Suprapubic skin (tissue), 4 donors: ENCODE measurements at regions not wholly inside any gene's neighbourhood (a gene's known extent, or its start where the extent isn't known, plus 50 kb on each side); places are given as distances from the start of the nearest gene placed in this dataset.

ENCODE experiments used
- DNase-seq, 2 donors: peaks; one replicate each; pipeline ENCODE4 v3.0.0-alpha.2; 2019; ENCODE audit warnings: low spot score in 2 of 2
- H3K27ac ChIP-seq: fragments of 200-600 bp; sonication (generic); one replicate; pipeline ENCODE4 v1.5.1; 2019
- H3K27me3 ChIP-seq: fragments of 200-600 bp; sonication (generic); one replicate; pipeline ENCODE4 v1.5.1; 2019
- H3K36me3 ChIP-seq: fragments of 200-600 bp; sonication (generic); one replicate; pipeline ENCODE4 v1.5.1; 2019
- H3K4me1 ChIP-seq: fragments of 200-600 bp; sonication (generic); one replicate; pipeline ENCODE4 v1.5.1; 2019
- H3K4me3 ChIP-seq: fragments of 200-600 bp; sonication (generic); one replicate; pipeline ENCODE4 v1.5.1; 2019; ENCODE audit warnings: mild to moderate bottlenecking
- H3K9me3 ChIP-seq: fragments of 200-600 bp; sonication (generic); one replicate; pipeline ENCODE4 v1.5.1; 2019
- EP300 ChIP-seq: sonication (generic); formaldehyde crosslinking; IDR thresholded peaks from one replicate; pipeline ENCODE4 v1.6.1; 2017; ENCODE audit warnings: antibody characterized with exemption
- POLR2A ChIP-seq, 2 donors: fragments of 450-650 bp; IDR thresholded peaks; one replicate each; pipeline ENCODE4 v1.6.1; 2017; ENCODE audit warnings: antibody characterized with exemption in 2 of 2, mild to moderate bottlenecking in 2 of 2, moderate library complexity in 2 of 2
- POLR2AphosphoS5 ChIP-seq, 3 donors: sonication (generic); formaldehyde crosslinking; IDR thresholded peaks; one replicate each; pipeline ENCODE4 v1.6.1; 2017; ENCODE audit warnings: antibody characterized with exemption in 3 of 3
- WGBS: methylation state at CpG from one replicate; pipeline ENCODE4 v1.1.5; 2018; 5-methylcytosine and 5-hydroxymethylcytosine counted together
- TF ChIP-seq, protein P1 (sequence below), 2 donors: fragments of 200-600 bp in 1 of 2; fragments of 450-650 bp in 1 of 2; sonication (generic) in 1 of 2; IDR thresholded peaks; one replicate each; pipeline ENCODE4 v1.5.1; 2016 to 2019; ENCODE audit warnings: antibody characterized with exemption in 2 of 2, mild to moderate bottlenecking in 1 of 2, moderate library complexity in 1 of 2

DNA sequence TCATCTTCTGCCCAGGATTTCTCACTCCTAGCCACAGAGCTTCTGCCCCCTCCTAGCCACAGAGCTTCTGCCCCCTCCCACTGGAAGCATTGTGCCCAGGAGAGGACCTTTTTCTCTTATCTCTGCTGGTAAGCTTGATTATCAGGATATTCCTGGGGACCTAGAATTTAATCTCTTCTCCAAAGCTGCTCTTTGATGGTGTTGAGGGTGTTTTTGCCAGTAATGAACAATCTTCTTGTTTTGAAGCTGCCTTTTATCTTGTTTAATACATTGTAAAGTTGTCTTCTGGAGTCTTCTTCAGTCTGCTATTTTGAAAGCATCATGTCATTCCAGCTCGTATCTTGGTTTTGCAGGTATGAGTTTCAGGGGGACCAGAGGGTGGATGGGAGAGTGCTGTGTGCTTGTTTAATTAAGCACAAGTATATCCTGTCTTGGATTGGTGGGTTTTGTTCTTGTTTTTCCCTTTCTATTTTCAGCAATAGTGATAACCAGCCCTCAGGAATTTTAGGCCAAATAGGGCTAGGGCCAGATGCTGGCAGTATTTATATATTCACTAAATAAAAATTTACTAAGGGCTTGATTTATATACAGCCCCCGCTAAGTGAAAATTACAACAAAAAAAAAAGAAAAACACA lies 214.0 kb upstream of the DMRT1 start:
- Histone ChIP-seq H3K27ac (no peak overlapping the region), H3K4me3 (no peak overlapping the region), H3K4me1 (peaks cover 11% of the 10 kb centered on the region), H3K36me3 (no peaks in the 10 kb centered on the region), H3K27me3 (no peaks in the 10 kb centered on the region), H3K9me3 (no peaks in the 10 kb centered on the region)
- WGBS, result 88% methylated on average over 2 of the region's 2 CpGs
- TF ChIP-seq POLR2A (IDR thresholded peaks at IDR 0.05), result no peak
- DNase-seq, result no peak

DNA sequence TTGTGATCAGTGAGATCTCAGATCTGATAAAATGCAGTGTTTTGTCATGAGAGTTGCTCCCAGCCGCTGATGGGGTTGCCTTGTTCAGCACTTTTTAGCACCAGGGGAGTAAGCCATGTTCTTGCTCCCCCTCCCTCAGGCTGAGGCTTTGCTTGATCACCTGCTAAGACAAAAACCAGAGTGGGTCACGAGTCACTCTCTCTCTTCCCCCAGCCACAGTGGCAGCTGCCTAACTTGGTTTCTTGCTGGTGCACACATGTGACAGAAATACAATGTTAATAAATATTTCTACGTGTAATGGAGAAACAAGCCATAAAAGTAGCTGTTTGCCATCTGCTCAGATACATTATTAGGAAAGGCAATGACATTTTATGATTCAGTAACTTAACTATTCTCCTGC lies 212.4 kb upstream of the DMRT1 start:
- H3K36me3 ChIP-seq, result no peaks in the 10 kb centered on the region
- H3K4me3 ChIP-seq, result no peak overlapping the region
- H3K27me3 ChIP-seq, result no peaks in the 10 kb centered on the region
- peaks cover 11% of the 10 kb centered on the region for H3K4me1 ChIP-seq
- WGBS, result 36% methylated on average over 3 of the region's 3 CpGs
- H3K27ac ChIP-seq, result no peak overlapping the region
- TF ChIP-seq, protein P1, sequence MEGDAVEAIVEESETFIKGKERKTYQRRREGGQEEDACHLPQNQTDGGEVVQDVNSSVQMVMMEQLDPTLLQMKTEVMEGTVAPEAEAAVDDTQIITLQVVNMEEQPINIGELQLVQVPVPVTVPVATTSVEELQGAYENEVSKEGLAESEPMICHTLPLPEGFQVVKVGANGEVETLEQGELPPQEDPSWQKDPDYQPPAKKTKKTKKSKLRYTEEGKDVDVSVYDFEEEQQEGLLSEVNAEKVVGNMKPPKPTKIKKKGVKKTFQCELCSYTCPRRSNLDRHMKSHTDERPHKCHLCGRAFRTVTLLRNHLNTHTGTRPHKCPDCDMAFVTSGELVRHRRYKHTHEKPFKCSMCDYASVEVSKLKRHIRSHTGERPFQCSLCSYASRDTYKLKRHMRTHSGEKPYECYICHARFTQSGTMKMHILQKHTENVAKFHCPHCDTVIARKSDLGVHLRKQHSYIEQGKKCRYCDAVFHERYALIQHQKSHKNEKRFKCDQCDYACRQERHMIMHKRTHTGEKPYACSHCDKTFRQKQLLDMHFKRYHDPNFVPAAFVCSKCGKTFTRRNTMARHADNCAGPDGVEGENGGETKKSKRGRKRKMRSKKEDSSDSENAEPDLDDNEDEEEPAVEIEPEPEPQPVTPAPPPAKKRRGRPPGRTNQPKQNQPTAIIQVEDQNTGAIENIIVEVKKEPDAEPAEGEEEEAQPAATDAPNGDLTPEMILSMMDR (IDR thresholded peaks at IDR 0.05), result no peak
- TF ChIP-seq EP300 (no peak), POLR2AphosphoS5 (IDR thresholded peaks at IDR 0.05) (no peak), POLR2A (IDR thresholded peaks at IDR 0.05) (no peak)
- no peak for DNase-seq
- H3K9me3 ChIP-seq, result no peaks in the 10 kb centered on the region

DNA sequence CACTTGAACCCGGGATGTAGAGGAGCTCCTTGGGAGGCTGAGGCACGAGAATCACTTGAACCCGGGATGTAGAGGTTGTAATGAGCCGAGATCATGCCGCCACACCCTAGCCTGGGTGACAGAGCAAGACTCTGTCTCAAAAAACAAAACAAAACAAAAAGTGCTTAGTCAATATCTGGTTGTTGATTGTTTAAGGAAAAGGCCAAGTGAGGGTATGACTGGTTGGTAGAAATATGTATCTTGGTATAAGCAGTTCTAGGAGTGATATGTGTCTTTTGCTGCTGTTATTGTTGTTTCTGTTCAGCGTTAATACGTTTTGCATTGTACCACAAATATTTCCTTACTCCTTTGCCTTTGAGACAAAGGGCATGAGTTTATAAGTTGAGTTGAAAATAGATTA lies 210.7 kb upstream of the DMRT1 start:
- Histone ChIP-seq H3K9me3 (no peaks in the 10 kb centered on the region), H3K4me1 (no peaks in the 10 kb centered on the region), H3K27me3 (no peaks in the 10 kb centered on the region), H3K36me3 (no peaks in the 10 kb centered on the region), H3K4me3 (no peak overlapping the region), H3K27ac (no peak overlapping the region)
- TF ChIP-seq, protein P1 (IDR thresholded peaks at IDR 0.05), result no peak
- no peak for TF ChIP-seq EP300
- no peak for TF ChIP-seq POLR2AphosphoS5 (IDR thresholded peaks at IDR 0.05)
- no peak for TF ChIP-seq POLR2A (IDR thresholded peaks at IDR 0.05)
- WGBS, result 83% methylated on average over 7 of the region's 7 CpGs
- no peak for DNase-seq

DNA sequence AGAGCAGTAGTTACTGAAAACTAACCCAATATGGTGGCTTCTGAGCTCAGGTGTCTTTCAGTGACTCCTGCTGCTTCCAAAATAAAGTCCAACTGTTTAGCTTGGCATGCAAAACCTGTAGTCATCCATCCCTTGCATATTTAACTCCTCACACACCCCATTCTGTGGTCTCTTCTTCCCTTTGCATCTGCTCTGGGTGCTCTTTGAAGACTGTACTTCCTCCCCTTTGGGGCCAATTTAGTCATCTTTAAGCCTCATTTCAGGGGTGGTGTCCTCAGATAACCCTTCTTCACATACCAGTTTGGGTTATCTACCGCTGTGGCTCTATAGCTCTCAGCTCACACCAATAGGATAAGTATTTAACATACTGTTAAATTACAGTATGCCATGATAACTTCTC lies 209.9 kb upstream of the DMRT1 start:
- TF ChIP-seq EP300 (no peak), POLR2AphosphoS5 (IDR thresholded peaks at IDR 0.05) (no peak), POLR2A (IDR thresholded peaks at IDR 0.05) (no peak)
- TF ChIP-seq, protein P1 (IDR thresholded peaks at IDR 0.05), result no peak
- Histone ChIP-seq H3K27me3 (no peaks in the 10 kb centered on the region), H3K4me3 (no peak overlapping the region), H3K4me1 (no peaks in the 10 kb centered on the region), H3K9me3 (no peaks in the 10 kb centered on the region), H3K27ac (no peak overlapping the region), H3K36me3 (no peaks in the 10 kb centered on the region)
- 53% methylated on average over 1 of the region's 1 CpG for WGBS
- no peak for DNase-seq

DNA sequence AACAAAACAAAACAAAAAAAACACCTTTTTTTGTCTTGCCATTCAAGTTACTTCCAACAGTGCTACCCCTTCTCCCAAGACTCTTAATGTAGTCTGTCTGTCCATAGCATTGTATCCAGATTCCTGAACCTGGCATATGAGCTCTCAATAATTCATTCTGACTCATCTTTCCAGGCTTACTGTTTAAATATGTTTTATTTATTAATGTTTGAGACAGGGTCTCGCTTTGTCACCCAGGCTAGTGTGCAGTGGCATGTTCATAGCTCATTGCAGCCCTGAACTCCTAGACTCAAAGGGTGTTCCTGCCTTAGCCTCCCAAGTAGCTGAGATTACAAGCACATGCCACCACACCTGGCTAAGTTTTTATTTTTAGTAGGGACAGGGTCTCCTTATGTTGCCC lies 208.0 kb upstream of the DMRT1 start:
- Histone ChIP-seq H3K27me3 (no peaks in the 10 kb centered on the region), H3K27ac (no peak overlapping the region), H3K36me3 (no peaks in the 10 kb centered on the region), H3K4me1 (no peaks in the 10 kb centered on the region), H3K9me3 (no peaks in the 10 kb centered on the region), H3K4me3 (no peak overlapping the region)
- no peak for TF ChIP-seq POLR2A (IDR thresholded peaks at IDR 0.05)
- no peak for TF ChIP-seq POLR2AphosphoS5 (IDR thresholded peaks at IDR 0.05)
- no peak for TF ChIP-seq EP300
- TF ChIP-seq, protein P1 (IDR thresholded peaks at IDR 0.05), result no peak
- WGBS, result 100% methylated on average over 1 of the region's 1 CpG
- DNase-seq, result no peak
